CMK (cell line): ENCODE measurements at regions not wholly inside any gene's neighbourhood (a gene's known extent, or its start where the extent isn't known, plus 50 kb on each side); places are given as distances from the start of the nearest gene placed in this dataset.

Source experiments
- DNase-seq: peaks from one replicate; pipeline ENCODE4 v3.0.0-alpha.2; 2010; ENCODE audit warnings: low read depth

GRCh38 chr7:131087756-131088658 lies 239.7 kb upstream of the MKLN1 start:
- no peak for DNase-seq

- no peak for DNase-seq
Measured at GRCh38 chr7:131090188-131090587, 237.5 kb upstream of the MKLN1 start.

- no peak for DNase-seq
Measured at GRCh38 chr7:131090886-131091692, 236.6 kb upstream of the MKLN1 start.

- no peak for DNase-seq
Measured at GRCh38 chr7:131094685-131095084, 233.0 kb upstream of the MKLN1 start.

GRCh38 chr7:131095346-131095745 lies 232.3 kb upstream of the MKLN1 start:
- no peak for DNase-seq

- DNase-seq, result no peak
Measured at GRCh38 chr7:131096267-131096927, 231.3 kb upstream of the MKLN1 start.

GRCh38 chr7:131097662-131098376 lies 229.9 kb upstream of the MKLN1 start:
- DNase-seq, result no peak

GRCh38 chr7:131098527-131098926 lies 229.1 kb upstream of the MKLN1 start:
- no peak for DNase-seq

GRCh38 chr7:131100357-131101054 lies 227.2 kb upstream of the MKLN1 start:
- DNase-seq, result no peak

GRCh38 chr7:131103997-131104396 lies 223.7 kb upstream of the MKLN1 start:
- no peak for DNase-seq

GRCh38 chr7:131104596-131105293 lies 222.9 kb upstream of the MKLN1 start:
- no peak for DNase-seq

GRCh38 chr7:131105294-131105798 lies 222.3 kb upstream of the MKLN1 start:
- DNase-seq, result no peak

GRCh38 chr7:131105799-131106680 lies 221.6 kb upstream of the MKLN1 start:
- peak; percentile 36 for DNase-seq

GRCh38 chr7:131106681-131107336 lies 220.9 kb upstream of the MKLN1 start:
- no peak for DNase-seq

- DNase-seq, result no peak
Measured at GRCh38 chr7:131107337-131108211, 220.1 kb upstream of the MKLN1 start.

- no peak for DNase-seq
Measured at GRCh38 chr7:131108212-131108940, 219.3 kb upstream of the MKLN1 start.
